Right lobe of liver (tissue), 4 donors: ENCODE measurements at regions not wholly inside any gene's neighbourhood (a gene's known extent, or its start where the extent isn't known, plus 50 kb on each side); places are given as distances from the start of the nearest gene placed in this dataset.

ENCODE experiments used
- POLR2A ChIP-seq: fragments of 450-650 bp; IDR thresholded peaks from one replicate; pipeline ENCODE4 v1.6.1; 2017; ENCODE audit warnings: antibody characterized with exemption, mild to moderate bottlenecking
- TF ChIP-seq, protein P1 (sequence below), 4 donors: fragments of 200-600 bp in 3 of 4; fragments of 450-650 bp in 1 of 4; IDR thresholded peaks; one replicate each; pipeline versions ENCODE4 v1.5.1 to v1.8.0; 2016 to 2022; ENCODE audit warnings: antibody characterized with exemption in 4 of 4, mild to moderate bottlenecking in 2 of 4
- donor health status: DM: no; HTN: no; CAD: no.
- donor health status: DM: no; HTN: no; CAD: no.
- donor health status: DM: no; HTN: yes; CAD: no.

DNA sequence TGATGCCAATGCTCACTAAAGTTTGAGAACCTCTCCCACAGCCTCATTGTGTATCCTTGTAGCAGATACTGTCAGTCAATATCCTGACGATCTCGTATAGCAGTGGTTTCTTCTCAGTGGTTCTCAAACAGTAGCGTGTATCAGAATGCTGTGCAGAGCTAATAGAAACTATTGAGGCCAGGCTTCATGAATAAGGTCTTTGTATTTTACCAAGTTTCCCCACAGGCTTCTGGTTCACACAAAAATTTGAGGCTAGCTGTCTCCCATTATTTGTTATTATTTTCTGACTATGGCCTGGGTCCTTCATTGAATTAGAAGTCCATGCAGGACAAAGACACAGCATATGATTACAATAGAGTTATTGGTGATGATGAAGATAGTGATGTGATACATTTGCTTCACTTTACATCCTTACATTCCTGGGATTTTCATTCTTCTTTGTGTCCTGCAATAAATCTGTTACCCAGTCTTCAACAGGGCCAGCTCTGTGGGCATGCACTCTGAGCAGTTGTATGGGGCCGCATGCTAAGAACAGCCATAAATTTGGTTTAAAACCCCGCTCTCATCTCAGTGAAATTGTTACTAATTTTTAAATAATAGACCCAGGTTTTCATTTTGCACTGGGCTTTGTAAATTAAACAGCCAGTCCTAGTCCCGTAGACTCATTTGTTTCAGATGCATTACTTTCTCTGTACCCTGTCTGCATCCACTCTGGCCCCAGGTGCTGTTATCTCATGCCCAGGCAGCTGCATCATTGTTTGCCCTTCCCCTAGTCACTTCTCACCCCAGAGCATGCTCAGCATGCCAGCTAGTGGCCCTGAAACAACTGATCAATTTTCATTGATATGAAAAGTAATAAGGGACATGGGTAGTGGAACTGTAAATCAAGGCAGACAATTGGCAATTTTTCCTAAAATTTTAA lies 199.9 kb upstream of the PIK3R1 start:
- TF ChIP-seq, protein P1, sequence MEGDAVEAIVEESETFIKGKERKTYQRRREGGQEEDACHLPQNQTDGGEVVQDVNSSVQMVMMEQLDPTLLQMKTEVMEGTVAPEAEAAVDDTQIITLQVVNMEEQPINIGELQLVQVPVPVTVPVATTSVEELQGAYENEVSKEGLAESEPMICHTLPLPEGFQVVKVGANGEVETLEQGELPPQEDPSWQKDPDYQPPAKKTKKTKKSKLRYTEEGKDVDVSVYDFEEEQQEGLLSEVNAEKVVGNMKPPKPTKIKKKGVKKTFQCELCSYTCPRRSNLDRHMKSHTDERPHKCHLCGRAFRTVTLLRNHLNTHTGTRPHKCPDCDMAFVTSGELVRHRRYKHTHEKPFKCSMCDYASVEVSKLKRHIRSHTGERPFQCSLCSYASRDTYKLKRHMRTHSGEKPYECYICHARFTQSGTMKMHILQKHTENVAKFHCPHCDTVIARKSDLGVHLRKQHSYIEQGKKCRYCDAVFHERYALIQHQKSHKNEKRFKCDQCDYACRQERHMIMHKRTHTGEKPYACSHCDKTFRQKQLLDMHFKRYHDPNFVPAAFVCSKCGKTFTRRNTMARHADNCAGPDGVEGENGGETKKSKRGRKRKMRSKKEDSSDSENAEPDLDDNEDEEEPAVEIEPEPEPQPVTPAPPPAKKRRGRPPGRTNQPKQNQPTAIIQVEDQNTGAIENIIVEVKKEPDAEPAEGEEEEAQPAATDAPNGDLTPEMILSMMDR (IDR thresholded peaks at IDR 0.05) = no peak
- no peak for TF ChIP-seq POLR2A
